Right kidney (tissue), 1 donor: ENCODE measurements at regions not wholly inside any gene's neighbourhood (a gene's known extent, or its start where the extent isn't known, plus 50 kb on each side); places are given as distances from the start of the nearest gene placed in this dataset.
"Not testable (repeated sequence)": the region's sequence is repeated elsewhere in the genome, so short reads cannot be mapped to it uniquely, and the experiment has no call there.

Source experiments
- DNase-seq: peaks from one replicate; pipeline ENCODE4 v3.0.0-alpha.2; 2016

DNA sequence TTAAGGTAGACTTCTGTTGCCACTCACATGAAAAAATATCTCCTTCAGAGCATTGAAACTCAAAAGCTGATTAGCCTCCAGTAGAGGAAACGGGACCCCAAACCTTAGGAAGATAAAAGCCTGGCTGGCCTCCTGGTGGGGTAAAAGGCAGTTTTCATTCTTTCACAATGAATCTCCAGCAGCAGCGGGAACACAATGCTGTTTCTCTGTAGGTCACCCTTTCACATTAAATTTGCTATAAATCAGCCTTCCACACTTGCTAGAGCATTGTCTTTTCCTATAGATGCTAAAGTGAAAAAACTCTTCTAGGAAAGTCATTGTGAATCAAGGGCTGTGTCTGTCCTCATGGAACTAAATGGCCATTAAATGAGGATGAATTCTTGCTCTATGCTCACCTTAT lies 207.3 kb upstream of the MAGEB2 start:
- DNase-seq, result no peak

DNA sequence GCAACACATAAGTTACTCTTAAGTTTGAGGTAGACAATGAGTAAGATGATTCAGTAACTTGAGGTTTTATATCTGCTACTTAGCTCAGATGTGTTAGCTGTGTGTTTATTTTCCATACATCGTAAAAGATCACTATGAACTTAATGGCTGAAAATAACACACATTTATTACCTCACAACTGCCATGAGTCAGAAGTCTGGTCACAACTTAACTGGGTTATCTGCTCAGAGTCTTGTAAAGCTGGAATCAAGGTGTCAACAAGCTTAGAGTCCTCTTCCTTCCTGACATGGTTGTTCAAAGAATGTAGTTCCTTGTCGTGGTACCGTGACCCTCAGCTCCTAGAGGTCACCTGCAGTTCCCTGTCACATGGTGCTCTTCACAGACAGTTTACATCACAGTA lies 204.9 kb upstream of the MAGEB2 start:
- DNase-seq, result no peak

DNA sequence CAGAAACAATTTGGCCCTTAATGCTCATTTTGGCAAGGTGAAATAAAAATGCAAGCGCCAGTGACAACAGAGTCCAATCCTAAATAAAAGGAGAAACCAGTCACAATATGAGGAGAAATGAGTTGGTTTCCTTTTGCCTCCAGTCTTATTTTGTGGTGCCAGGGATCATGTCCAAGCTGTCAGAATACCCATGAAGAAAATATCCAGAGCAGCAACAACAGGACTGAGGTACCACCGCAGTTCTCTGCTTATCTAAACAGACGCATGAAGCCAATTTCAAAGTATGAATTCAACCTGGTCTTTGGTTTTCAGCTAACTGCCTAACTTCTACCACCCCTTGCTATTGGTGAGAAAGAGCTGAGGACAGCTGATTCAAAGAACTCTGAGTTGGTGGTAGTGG lies 199.9 kb upstream of the MAGEB2 start:
- no peak for DNase-seq

DNA sequence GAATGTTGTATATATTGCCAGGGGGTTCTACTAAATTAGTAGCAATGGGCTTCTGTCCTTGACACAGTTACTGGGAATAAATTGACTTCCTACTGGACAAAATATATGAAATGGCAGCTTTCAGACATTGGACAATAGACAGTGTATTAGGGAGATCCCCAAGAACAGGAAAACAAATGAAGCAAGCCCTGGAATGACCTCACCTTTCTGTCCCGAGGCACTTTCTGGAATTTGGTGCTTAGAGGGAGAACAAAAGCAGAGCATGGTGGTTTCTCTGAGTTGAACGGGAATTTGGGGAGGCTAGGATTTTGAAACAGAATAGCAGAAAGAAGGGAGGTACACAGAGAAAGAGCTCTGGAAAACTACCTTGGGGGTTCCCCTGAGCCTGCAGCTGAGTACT lies 187.7 kb upstream of the MAGEB2 start:
- no peak for DNase-seq

DNA sequence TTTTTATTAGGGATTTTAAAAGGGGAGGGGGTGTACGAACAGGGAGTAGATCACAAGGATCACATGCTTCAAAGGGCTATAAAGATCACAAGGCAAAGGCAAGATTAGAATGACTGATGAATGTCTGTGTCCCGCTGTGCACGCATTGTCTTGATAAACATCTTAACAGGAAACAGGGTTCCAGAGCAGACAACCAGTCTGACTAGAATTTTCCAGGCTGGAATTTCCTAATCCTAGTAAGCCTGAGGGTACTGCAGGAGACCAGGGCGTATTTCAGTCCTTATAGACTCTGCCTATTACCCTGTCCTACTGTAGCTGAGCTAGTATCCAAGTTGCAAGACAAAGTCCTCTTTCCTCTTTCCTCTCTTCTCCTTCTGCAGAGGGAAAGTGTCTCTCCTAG lies 179.0 kb upstream of the MAGEB2 start:
- DNase-seq, result not testable (repeated sequence)

DNA sequence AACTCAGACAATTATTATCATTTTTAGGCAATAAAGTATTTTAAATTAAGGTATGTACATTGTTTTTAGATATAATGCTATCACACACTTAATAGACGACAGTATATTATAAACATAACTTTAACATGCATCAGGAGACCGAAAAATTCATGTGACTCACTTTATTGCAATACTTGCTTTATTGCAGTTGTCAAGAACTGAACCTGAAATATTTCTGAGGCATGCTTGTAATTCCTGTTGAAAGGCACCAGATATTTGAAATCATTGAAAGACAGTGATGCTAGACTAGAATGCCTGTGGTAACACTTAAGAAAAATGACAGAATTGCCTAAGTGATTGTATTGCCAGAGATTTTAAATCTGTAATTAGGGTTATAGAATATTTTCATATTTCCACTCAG lies 175.6 kb upstream of the MAGEB2 start:
- DNase-seq, result no peak

DNA sequence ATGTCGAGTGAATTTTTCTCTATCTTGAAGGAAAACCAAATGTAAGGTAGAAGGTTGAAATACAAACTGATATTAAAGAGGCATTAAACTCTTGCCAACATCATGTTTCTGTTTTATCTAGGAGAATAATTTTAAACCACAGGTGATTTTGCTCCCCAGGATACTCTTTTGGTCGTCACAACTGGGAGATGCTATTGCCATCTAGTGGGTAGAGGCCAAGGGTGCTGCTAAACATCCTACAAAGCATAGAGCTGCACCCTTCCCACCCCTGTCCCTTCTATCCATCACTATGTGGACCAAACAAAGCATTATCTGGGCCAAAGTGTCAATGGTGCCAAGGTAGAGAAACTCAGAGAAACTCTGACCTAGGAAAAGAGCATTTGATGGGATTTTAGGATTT lies 154.6 kb upstream of the MAGEB2 start:
- DNase-seq, result peak; percentile 0

DNA sequence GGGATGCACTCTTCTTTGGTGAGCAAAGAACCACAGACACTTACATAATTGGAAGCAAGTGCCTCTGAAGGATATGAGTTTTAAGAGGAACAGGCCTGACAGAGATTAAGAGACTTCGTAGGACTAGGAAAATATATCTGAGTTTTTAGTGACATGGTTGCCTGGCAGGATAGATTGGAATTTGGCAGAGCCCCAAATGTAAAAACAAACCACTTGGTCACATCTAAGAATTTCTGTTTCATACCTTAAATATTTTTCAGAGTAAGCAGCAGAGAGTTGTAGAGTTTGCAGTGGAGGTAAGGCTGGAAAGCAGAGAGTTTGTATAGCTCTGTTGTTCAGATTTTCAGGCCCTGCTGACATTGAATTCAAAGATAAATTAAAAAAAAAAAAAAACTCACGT lies 150.1 kb upstream of the MAGEB2 start:
- DNase-seq, result no peak

DNA sequence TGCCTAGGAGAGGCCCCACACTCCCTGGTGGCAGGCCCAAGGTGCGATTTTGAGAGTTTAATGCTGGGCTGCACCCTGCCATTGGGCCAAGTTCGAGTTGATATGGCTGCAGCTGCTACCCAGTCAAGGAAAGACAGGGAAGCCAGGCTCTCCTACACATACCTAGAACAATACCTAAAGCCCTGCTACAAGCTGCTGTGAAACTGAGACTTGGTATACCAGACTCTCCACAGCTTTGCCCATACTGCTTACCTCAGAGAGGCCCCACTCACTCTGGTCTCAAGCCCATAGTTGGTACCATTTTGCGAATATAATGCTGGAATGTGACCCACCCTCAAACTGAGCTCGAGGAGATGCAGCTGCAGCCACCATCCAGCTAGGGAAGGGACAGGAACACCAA lies 147.7 kb upstream of the MAGEB2 start:
- no peak for DNase-seq

DNA sequence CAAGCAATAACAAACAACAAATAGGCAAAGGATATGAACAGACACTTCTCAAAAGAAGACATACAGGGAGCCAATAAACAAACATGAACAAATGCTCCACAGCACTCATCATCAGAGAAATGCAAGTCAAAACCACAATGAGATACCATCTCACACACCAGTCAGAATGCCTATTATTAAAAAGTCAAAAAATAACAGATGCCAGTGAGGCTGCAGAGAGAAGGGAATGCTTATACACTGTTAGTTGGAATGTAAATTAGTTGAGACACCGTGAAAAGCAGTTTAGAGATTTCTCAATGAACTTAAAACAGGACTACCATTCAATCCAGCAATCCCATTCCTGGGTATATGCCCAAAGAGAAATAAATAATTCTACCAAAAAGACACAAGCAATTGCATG lies 129.8 kb upstream of the MAGEB2 start:
- no peak for DNase-seq

DNA sequence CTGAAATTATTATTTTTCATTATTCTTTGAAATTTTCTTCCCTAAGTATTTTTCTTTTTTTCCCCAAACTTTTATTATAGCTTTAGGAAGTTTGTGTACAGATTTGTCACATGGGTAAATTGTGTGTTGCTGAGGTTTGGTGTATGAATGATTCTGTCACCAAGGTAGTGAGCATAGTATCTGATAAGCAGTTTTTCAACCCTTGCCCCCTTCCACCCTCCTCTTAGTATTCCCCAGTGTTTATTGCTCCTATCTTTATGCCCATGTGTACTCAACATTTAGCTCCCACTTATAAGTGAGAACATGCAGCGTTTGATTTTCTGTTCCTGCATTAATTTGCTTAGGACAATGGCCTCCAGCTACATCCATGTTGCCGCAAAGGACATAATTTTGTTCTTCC lies 103.9 kb upstream of the MAGEB2 start:
- DNase-seq, result no peak

DNA sequence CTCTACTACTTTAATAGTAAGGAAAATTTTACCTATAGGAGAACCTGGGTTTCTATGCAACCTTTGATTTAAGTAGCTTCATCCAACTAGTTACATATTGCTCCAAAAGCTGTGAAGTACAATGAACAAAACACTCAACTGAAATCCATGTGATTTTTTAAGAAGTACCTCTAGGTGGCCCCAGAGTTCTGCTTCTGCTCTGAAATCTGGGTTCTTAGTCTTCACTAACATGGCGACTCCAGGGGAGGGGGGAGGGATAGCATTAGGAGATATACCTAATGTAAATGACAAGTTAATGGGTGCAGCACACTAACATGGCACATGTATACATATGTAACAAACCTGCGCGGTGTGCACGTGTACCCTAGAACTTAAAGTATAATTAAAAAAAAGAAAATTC lies 73.4 kb upstream of the MAGEB2 start:
- no peak for DNase-seq

DNA sequence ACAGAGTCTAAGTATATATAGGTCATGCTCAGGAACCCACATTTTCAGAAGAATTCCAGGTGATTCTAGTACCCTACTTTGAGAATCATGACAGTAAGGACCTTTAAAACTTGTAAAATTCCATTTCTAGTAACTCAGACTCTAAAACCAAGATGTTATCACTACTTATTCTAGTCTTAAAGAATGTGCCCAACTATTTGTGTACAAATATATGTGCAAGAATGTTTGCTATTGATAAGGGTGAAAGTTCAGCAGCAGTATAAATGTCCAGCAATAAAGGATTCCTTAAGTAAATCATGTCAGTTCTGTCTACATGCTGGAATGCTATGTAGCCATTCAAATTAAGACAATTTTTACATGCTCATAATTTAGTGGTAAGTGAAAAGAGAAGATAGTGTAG lies 71.1 kb upstream of the MAGEB2 start:
- DNase-seq, result no peak

DNA sequence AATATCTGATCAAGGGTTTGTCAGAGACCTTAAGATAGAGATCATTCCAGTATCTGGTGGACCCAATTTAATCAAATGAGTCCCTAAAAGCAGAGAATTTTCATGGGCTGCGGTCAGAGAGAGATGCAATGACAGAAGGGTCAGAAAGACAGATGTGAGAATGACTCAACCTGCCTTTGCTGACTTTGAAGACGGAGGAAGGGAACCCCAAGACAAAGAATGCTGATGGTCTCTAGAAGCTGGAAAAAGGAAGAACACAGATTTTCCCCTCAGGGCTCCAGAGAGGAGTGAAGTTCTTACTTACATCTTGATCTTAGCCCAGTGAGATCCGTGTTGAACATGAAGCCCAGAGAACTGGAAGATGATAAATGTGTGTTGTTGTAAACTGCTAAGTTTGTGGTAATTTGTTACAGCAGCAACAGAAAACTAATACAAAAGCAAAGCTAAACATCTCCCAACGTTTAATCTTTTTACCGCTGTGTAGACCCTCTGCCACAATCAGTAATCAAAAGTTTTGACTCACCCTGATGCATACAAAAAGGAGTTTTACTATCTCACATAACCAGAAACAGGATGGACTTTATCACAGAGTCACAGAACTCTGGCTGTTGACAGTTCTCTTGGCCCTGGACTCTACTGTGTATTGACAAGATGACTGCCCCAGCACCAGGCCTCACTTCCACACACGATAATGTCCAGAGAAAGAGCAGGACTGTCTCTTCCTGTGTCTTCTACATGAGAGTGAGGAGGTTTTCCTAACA lies 70.2 kb upstream of the MAGEB2 start:
- DNase-seq, result no peak

DNA sequence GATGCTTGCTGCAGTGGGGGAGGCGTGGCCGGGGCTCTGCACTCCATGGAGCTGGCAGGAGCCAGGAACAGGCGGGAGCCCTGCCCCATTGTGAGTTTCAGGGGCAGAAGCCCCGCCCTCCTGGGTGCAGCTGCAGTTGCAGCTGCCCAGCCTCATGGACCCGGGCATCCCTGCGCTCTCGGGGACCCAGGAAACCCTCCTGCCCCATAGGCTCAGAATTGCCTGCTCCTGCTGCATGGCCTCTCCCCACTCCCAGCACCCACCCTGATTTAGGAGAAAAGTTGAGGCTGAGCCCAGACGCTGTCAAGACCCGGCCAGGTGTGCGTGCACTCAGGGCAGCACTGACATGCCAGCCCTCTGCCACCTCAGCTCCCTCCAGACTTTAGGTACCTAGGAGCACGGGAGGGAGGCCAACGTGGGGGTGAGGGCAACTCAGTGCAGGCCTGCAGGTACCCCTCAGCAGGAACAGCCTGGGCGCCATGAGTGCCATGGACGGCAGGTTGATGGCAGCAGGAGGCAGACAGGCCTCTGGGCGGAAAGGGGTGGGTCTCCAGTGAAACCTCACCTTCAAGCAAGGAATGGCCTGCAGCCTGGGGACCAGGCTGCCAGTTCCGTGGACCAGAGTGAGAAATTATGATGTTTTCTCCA lies 67.2 kb upstream of the MAGEB2 start:
- DNase-seq, result no peak

DNA sequence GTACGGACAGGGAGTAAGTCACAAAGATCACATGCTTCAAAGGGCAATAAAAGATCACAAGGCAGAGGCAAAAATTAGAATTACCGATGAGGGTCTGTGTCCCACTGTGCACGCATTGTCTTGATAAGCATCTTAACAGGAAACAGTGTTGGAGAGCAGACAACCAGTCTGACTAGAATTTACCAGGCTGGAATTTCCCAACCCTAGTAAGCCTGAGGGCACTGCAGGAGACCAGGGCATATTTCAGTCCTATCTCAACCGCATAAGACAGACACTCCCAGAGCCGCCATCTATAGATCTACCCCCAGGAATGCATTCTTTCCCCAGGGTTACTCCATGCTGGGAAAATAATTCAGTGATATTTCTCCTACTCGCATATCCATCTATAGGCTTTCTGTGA lies 66.2 kb upstream of the MAGEB2 start:
- DNase-seq, result not testable (repeated sequence)

DNA sequence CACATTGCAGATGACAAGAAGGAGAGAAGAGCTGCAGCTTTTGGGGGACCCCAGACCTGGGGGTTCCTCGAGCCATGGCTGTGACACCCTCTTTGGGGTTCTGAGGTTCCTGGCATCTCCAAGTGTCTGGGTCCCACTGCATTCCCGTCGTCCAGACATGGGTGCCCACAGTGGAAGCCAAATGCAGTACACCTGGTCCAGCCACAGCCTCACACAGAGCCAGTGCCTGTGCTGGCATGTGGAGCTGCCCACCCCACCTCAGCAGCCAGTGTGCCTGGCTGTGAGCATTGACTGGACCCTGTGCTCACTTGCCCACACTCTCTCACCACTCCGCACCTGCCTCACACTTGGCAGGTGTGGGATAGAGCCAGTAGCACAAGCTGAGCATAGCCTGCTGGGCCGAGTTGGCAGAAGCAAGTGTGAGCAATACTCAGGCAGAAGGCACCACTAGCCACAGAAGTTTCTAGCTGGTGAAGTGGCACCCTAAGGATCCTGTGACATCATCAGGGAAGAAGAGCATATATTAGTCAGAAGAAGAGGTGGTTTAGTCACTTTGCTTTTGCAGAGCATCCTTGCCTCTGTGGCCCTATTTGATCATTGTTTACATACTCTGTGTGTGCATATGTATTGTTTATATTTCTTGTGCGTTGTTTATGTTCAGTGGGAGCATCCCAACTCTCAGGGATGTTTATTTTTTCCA lies 65.0 kb upstream of the MAGEB2 start:
- DNase-seq, result no peak

DNA sequence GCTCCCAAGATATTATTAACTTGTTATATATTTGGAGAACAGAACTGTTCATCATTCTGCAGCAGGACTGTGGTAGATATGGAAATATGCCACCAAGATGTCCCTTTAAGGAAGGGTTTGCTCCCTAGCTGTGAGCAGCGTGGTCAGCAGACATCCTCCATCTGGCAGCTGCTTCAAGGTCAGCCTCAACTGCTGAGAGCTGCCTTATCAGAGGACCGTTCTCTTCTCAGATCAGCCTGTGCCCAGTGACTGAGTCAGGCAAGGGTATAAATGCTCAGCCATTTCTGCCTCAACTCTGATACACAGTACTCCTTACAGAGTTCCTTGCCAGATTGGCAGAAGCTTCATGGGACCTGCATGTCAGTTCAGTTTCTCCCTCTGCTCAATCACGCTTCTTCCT lies 63.4 kb upstream of the MAGEB2 start:
- no peak for DNase-seq

DNA sequence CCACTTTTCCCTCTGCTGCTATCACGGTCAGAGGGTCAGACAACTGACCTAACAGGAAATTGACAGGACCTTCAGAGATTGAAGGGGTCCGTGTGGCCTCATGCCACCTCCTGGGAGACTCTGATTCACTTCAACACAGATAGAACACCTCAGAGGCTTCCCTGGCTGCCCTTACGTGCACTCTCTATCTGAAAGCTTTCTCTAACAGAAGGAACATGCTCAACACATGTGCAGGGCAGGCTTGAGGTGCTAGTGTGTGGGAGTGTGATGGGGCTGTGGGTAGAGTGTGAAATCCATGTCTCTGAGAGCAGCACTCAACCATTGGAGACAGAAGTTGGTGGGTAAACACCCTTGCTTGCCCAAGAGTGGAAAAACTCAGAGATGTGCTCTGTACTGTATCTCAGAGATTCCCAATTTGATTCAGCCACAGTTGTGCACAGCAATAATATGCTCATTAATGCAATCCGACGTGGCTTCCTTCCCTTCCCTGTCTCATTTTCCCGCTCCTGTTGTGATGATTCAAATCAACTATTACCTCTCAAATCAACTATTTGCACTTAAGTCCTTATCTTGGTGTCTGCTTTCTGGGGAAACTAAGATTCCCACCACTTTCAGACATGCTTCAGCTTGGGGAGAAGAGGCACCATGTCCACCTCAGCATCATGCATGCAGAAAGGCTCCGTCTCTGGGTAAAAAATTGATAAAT lies 62.0 kb upstream of the MAGEB2 start:
- DNase-seq, result no peak

DNA sequence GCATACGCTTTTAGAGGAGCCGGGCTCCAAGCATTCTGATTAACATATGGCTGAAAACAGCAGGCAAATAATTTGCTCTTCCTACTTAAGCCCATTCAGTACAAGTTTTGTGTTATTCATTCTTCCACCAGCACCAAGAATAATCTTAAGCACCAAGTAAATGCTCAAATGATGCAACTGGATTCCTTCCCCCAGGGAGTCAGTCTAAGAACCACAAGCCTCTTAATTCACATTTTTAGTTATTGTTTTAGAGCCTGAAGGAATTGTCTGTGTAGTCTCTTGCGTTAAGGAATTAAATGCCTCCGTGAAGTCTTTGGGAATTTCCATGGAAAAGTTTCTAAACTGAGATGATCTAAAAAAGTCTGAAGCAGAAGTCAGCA lies 61.5 kb upstream of the MAGEB2 start:
- DNase-seq, result no peak

DNA sequence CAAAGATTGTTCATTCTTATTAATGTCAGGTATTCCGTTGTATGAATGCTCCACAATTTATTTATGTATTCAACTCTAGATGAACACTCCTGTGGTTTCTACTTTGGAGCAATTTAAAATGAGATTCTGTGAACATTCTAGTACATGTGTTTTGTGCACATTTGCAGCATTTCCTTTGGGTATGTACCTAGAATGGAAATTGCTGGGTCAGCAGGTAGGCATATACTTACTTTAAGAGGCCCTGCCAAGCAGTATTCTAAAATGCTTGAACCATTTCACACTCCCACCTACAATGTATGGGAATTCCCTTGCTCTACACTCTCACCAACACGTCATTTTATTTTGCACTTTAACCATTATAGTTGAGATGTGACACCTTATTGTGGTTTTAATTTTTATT lies 59.4 kb upstream of the MAGEB2 start:
- DNase-seq, result no peak

DNA sequence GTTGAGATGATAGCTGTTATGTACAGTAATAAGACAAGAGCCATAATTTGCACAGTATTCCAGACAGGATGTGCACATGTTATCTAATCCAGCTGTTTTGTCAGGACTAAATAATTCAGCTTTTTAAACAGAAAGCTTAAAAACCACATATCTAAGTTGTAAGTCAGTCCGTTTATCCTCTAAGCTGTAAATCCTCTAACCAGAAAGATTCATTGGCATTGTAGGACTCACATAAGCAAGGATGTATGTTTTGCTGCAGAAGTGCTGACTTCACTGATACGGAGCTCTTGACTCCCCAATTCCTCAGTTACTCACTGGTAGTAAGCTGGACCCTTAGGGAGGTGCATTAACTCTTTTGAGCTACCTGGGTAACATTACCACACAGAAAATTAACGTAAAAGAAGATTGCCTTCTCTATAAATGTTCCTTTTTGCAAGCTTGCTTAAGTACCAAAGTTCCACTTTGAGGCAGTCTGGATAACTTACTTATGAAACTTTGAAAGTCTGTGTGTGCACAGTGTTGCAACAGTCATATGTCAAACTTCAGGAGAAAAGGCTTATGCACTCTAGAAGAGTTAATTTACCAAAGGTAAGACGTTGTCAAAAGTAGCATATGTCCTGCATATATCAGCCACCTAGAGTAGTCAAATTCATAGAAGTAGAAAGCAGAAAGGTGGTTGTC lies 58.3 kb upstream of the MAGEB2 start:
- DNase-seq, result no peak

DNA sequence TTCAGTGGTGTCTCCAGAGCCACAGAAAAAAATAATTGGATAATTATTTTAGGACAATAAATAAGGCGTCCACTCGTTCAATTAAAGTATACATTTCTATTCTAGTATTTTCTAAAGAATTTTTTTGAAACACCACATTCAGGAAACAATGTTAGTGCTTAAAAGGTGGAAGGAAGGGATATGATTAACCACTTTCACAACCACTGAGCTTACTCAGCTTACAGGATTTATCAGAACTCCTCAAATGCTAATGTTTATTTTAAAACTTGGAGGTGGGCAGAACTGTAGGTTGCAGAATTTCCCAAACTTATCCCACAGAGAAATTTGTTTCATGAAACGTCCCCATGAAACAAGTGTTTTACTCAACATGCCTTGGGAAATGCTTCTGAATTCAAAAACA lies 54.3 kb upstream of the MAGEB2 start:
- no peak for DNase-seq
